Fibroblast of skin of left quadriceps (primary cell): ENCODE measurements at regions not wholly inside any gene's neighbourhood (a gene's known extent, or its start where the extent isn't known, plus 50 kb on each side); places are given as distances from the start of the nearest gene placed in this dataset.
"Not testable (repeated sequence)": the region's sequence is repeated elsewhere in the genome, so short reads cannot be mapped to it uniquely, and the experiment has no call there.

Source experiments
- DNase-seq, 2 experiments: peaks; one replicate each; pipeline ENCODE4 v3.0.0-alpha.2; 2013; ENCODE audit warnings: low read depth in 2 of 2

DNA sequence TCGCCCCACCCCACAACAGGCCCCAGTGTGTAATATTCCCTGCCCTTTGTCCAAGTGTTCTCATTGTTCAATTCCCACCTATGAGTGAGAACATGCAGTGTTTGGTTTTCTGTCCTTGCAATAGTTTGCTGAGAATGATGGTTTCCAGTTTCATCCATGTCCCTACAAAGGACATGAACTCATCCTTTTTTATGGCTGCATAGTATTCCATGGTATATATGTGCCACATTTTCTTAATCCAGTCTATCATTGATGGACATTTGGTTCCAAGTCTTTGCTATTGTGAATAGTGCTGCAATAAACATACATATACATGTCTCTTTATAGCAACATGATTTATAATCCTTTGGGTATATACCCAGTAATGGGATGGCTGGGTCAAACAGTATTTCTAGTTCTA, 132.7 kb downstream of the SNX10 start:
- not testable (repeated sequence) for DNase-seq

DNA sequence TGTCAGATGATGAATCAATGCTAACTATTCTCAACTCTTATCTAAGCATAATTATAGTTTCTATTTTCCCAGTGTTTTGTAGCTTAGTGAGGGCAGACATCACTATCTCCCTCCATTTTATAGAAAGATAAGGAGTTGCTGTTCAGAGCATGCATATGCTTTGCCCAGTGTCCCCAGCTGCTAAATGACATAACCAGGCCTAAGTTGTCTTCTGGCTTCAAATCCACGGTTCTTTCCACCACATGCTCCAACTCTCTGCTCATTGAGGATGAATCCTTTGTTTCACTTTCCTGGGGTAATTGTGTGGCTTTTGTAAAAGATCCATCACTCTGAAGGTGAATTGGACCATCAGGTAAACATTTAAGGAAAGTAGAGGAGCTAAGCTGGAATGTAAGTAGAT, 134.0 kb downstream of the SNX10 start:
- DNase-seq: no peak

GRCh38 chr7:26426096-26426495, 134.4 kb downstream of the SNX10 start:
- no peak for DNase-seq

- DNase-seq: no peak
Observed at GRCh38 chr7:26428571-26428970, 136.9 kb downstream of the SNX10 start.

DNA sequence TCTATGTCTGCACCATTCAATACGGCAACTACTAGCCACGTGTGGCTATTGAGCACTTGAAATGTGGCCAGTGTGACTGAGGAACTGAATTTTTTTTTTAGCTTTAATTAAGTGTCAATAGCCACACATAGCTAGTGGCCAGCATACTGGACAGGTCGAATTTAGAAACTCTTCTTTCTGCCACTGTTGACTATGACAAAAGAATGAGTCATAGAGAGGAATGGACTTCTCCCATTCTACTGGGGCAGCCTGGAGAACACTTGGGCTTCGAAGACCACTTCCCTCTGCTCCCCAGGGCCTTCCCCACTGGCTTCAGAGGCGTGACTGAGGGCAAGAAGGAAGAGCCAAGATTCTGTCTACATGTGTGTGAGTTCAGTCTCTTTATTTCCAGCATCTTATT, 137.5 kb downstream of the SNX10 start:
- DNase-seq: no peak

GRCh38 chr7:26434974-26435373, 143.3 kb downstream of the SNX10 start:
- DNase-seq: no peak

DNA sequence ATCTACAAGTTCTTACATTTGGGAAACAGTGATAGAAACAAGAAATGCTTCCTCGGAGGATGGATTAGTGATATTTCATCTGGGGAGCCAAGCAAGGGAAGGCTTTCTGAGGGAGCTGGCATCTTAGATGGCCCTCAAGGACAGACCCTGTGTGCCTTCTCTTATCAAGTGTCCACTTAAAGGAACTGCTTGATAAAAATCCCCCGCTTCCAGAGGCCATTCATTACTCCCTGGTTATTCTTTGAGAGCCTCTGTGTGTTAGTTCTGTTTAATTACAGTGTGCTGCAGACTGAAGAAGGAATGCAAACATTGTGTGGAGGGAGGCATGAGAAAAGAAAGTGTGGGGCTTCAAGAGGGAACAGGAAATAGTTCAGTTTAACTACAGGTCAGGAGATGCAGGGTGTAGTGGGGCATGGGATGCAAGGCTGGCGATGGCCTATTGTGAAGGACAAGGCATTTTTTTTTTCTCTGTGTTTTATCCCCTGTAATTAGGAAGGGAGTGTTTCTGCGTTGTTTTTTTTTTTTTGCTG, 145.4 kb downstream of the SNX10 start:
- DNase-seq: no peak

GRCh38 chr7:26438078-26438477, 146.4 kb downstream of the SNX10 start:
- DNase-seq: no peak

DNA sequence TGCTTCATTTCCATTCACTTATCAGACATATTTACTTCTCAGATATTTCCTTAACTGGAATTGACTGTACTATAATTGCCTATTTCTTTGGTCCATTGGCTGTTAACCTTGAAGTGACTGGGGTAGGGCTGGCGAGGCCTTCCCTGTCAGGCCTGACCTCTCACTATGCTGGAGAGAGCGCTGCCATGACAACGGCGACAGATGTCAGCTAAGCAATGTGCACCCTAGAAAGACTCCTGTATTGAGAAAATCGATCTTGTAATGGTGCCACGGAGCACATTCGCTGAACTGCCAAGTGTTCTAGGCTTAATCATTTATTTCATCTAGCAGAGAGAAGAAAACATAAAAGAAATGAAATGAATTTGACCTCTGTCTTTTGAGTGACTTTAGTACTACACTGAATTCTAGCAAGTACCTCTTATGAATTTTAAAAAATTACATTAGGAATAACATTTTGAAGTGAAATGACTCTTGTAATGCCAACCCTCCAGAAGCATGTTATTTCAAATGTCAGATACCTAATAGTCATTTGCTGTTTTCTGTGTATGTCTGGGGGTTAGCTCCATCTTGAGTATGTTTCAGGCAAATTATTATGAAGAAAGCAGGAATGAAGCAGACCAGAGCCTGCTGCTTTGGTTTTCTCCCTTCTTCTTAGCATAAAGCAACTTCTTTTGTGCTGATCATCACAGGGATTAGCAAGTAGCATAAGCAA, 148.0 kb downstream of the SNX10 start:
- DNase-seq: no peak

DNA sequence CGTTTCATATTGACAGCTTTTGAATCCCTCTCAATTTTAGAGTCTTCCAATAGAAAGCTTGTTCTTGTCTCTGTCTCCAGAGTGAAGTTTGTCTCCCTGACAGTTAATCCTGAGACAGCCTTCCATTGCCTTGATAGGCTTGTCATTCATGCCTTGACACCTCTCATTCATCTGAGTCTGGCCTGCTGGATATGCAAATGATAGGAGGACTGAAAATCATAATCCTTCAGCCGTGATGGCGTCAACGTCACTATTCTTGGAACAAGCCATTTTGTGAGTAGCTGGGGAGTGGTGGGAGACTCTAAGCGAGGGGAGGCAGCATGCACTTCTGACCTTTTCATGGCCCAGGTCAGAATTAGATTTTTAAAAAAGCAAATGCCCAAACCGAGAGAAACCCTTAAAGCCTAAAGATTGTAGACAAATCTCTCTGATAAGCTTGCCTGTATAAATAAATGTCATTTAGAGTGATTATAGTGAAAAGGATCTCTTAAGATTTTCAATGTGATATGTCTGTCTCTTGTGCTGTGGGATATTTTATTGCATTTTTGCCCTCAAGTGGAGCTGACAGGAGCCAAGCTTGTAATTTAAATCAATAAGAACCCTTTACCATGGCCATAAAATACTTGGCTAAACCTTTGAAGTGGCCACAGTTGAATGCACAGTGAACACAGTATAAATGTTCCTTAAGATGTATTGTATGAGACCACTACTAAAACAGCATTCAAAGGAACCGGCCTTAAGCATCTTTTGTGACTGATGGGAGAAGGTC, 148.8 kb downstream of the SNX10 start:
- no peak for DNase-seq

DNA sequence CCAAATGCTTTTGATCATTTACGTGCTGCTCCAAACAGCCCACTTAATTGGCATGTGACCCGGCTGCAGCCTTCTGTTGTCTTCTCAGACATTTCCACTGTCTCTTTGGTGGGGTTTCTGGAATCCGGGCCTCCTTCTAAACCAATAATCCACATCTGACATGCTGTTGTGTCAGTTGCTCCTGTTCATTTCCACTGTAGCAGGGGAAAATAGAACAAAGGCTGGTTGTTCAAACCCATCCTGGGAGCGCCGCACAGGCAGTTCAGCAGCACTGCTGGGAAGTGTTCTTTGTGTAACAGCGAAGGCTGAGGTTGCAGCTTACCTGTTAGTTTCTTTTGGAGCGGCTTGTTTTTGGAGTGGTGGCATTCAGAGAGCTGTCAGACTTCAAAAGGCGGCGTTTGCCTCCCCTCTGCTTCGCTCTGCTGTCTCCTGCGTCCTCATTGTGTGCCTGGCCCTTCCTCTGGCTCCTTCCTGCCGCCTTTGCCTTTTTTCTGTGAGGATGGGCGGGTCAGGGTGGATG, 149.4 kb downstream of the SNX10 start:
- DNase-seq: no peak

DNA sequence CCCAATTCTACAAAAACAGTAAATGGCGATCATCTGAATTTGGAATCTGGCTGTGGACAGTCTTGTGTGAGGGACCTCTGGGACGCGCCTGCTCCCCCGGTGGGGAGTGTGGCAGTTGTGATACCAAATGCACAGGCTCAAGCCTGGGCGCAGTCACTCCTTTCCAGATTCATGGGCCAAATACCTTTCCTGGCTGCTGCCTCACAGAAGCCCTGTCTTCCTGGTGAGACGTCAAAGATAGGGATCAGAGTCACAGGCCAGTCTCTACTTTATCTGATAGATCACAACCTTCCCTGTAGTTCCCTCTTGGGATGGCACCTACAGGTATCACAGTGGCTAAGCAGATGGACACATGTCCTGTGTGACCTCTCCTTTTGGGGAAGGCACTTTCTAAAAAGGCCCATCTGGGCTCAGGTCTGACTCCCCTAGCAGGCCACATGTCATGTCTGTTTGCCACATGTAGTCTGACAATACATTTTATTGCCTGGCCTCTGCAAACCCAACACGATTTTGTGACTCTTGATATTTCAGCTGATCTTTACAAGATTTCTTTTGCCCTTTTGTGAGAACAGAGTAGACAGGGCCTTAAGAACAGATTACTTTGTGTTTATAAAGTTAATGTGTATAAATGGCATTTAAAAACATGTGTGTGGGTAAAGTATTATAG, 150.1 kb downstream of the SNX10 start:
- DNase-seq: no peak

GRCh38 chr7:26443006-26443405, 151.3 kb downstream of the SNX10 start:
- DNase-seq: no peak

- DNase-seq: no peak
Observed at GRCh38 chr7:26443751-26444150, 152.1 kb downstream of the SNX10 start.

- no peak for DNase-seq
Observed at GRCh38 chr7:26444555-26444954, 152.9 kb downstream of the SNX10 start.

GRCh38 chr7:26447116-26447515, 155.5 kb downstream of the SNX10 start:
- DNase-seq: no peak

DNA sequence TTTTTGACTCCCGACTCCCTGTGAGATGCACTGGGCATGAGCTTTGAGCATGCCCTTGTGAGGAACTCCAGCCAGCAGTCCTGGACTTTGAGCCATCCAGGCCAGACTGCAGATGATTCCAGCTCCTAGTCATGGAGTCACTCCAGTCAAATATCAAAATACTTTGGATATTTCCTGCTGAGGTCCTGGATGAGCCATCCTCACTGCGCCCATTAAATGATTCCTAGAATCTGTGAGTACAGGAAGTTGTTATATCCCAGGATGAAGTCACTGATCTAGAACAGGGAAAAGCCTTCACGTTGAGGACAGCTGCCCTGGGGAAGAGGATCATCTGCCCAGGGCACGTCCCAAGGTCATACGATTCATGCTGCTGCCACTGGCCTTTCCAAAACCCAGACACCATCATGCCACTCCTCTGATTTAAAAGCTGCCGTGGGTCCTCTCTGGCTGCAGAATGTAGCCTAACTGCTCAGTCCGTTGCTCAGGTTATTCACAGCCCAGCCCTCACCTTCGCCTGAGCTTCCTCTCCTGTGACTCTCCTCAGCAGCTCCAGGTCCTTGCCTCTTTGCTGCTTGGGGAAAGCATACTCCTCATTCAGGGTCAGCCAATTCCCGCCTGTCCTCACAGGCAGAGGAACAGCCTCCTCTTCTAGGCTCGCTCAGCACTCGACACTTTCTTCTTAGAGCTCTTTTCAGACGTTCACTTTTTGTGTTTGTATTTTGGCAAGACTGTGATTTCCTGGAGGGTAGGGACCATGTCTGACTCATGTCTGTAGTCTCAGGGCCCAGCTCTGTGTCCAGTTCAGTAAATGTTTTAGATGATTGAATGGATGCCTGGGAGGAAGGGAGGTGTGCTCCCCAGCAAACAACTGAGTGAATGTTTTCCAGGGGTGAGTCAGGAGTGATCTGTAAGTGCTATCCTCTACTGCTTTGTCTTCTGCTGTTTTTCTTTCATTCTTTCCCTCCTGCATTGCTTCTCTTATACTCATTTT, 157.8 kb downstream of the SNX10 start:
- peak; percentile 16 to 17 for DNase-seq

DNA sequence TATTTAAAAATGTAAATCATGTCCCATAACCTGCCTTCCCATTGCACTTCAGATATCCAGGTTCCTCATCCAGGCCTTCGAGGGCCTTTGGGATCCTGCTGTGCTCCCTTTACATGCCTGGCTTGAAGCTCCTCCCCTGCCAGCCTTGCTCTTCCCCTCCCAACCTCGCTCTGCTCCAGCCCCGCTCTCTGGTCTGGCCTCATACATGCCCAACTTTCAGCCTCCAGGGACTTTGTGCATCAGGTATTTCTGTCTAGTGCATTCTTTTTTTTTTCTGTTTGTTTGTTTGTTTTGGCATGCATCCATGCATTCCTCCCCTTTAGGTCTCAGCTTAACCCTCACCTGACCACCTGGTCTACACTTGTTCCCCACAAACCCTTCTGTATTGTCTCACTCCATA, 160.3 kb downstream of the SNX10 start:
- no peak for DNase-seq

DNA sequence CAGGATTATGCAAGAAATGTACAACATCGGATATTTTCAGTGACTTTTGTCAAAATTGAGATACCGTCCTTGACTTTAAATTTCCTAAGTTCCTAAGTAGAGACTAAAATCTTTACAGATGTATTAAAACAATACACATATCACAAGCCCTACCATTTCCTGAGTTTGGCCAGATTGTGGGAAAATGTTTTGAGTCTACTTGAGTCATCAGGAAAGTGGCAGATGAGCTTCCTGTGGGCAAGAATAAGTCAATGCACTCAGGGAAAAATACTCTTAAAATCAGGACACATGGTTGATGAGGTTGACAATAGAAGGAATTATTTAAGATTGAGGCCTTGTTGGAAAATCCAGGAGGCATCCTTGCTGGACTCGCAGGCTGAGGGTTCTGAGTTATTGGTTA, 162.5 kb downstream of the SNX10 start:
- DNase-seq: no peak

DNA sequence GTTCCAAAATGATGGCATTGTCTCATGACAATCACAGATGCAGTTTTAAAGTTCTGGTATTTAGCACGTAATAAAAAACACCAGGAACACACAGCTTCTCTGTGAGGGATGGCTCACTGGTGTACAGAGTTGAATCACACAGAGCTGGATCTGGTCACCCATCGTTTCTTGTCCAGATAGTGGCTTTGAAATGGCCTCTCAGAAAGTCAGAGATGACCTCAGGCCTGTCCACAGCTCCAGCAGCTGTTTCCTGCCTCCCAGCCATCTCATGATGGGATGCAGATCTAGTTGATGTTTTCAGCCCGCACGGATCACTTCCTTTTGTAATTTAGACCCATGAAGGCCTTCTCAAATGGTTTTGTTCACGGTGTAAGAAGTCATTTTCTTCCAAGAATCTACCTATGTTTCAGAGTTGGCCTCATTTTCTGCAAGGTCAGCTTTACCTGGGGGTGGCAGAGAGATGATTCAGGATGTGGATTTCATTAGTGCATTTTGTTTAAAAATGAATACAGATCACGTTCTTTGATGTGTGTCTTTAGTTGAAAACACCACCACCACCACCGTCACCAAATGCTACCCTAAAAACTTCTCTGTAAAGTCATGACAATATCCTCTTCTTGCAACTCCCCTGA, 166.2 kb downstream of the SNX10 start:
- DNase-seq: no peak
